Kidney (tissue), 13 donors: ENCODE measurements at regions not wholly inside any gene's neighbourhood (a gene's known extent, or its start where the extent isn't known, plus 50 kb on each side); places are given as distances from the start of the nearest gene placed in this dataset.
A peak's percentile ranks its signal among the peaks of the same experiment; 100 is the strongest.

Experiments
- DNase-seq, 5 donors: peaks; one replicate each; pipeline ENCODE4 v3.0.0-alpha.2; 2013 to 2020
- FAIRE-seq: peaks from 2 replicates; lab custom pipeline; 2012; peaks lifted over from hg19 to GRCh38; lab: Jason Lieb, UNC
- H3K27ac ChIP-seq, 2 donors: one replicate each; pipeline ENCODE4 v1.7.0; 2013; ENCODE audit warnings: low read depth in 2 of 2, low read length in 2 of 2, inconsistent platforms in 1 of 2
- H3K27me3 ChIP-seq: one replicate; pipeline ENCODE4 v1.7.1; 2013; ENCODE audit warnings: low read length, inconsistent platforms; ENCODE audit not compliant: control insufficient read depth, insufficient read depth
- H3K36me3 ChIP-seq, 3 donors: one replicate each; pipeline versions ENCODE4 v1.7.0 to v1.7.1; 2013; ENCODE audit warnings: low read length in 3 of 3, control low read depth in 1 of 3, inconsistent platforms in 1 of 3; ENCODE audit not compliant: insufficient read depth in 3 of 3, control insufficient read depth in 2 of 3
- H3K4me1 ChIP-seq, 3 donors: one replicate each; pipeline versions ENCODE4 v1.7.0 to v1.7.1; 2013; ENCODE audit warnings: low read length in 3 of 3, inconsistent platforms in 1 of 3, low read depth in 1 of 3; ENCODE audit not compliant: control insufficient read depth in 2 of 3, insufficient read depth in 2 of 3
- H3K4me3 ChIP-seq, 3 donors: one replicate each; pipeline versions ENCODE4 v1.7.0 to v1.8.1; 2013; ENCODE audit warnings: low read length in 3 of 3, control low read depth in 1 of 3, inconsistent platforms in 1 of 3
- H3K9ac ChIP-seq, 3 donors: one replicate each; pipeline versions ENCODE4 v1.7.0 to v1.7.1; 2013; ENCODE audit warnings: low read length in 3 of 3, control low read depth in 1 of 3, inconsistent platforms in 1 of 3
- H3K9me3 ChIP-seq, 3 donors: one replicate each; pipeline versions ENCODE4 v1.7.0 to v1.7.1; 2013; ENCODE audit warnings: low read length in 3 of 3, control low read depth in 1 of 3, inconsistent platforms in 1 of 3; ENCODE audit not compliant: control insufficient read depth in 2 of 3, insufficient read depth in 1 of 3
- CTCF ChIP-seq: IDR thresholded peaks from 3 replicates; pipeline ENCODE4 v1.5.1; 2012; ENCODE audit warnings: mild to moderate bottlenecking, moderate library complexity, borderline replicate concordance; ENCODE audit not compliant: insufficient read depth; ENCODE audit errors: extremely low read depth
- intact Hi-C: fragments of 100-400 bp; cut with DNase I; formaldehyde crosslinking; loops from one replicate; pipeline ENCODE4 v1.11.1; 2022
- donor health status: control.
- donor health status: control.
- donor health status: control.
- donor health status: control.
- donor health status: control.
- donor health status: DM: yes; HTN: yes; CAD: no.
- donor health status: Normal renal cell carcinoma (clear cell type).

DNA sequence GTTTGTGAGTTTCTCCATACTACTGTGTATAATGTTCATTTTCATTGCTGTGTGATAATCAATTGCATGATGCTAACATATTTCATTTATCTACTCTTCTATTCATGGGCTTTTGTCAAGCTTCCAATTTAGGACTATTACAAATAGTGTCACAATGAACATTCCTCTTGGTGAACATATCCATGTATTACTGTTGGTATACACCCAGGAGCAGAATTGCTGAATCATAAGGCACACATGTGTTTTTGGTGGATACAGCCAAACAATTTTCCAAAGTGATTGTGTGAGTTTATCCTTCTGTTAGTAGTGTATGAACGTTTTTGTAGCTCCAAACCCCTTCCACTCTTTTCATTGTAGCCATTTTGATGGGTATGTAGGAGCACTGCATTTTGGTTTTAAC is 101.6 kb upstream of the COPS8 start:
- H3K9ac ChIP-seq = no peak overlapping the region
- DNase-seq (no peak), FAIRE-seq (no peak)
- H3K4me3 ChIP-seq = no peak overlapping the region
- H3K9me3 ChIP-seq = peaks cover 0 to 8% (median 0%) of the 10 kb centered on the region in 3 donors
- no peak overlapping the region for H3K27ac ChIP-seq
- H3K4me1 ChIP-seq = peaks cover 2 to 6% (median 3%) of the 10 kb centered on the region in 3 donors
- TF ChIP-seq CTCF = no peak
- no peaks in the 10 kb centered on the region for H3K36me3 ChIP-seq
- intact Hi-C loops = no loop called here
- no peaks in the 10 kb centered on the region for H3K27me3 ChIP-seq

GRCh38 chr2:236985761-236986339 is 99.8 kb upstream of the COPS8 start:
- FAIRE-seq = no peak
- H3K9ac ChIP-seq = no peak overlapping the region
- no peaks in the 10 kb centered on the region for H3K27me3 ChIP-seq
- no peaks in the 10 kb centered on the region for H3K36me3 ChIP-seq
- H3K27ac ChIP-seq = no peak overlapping the region
- DNase-seq = peak in 1 of 5 donors; percentile 40
- peaks cover 0 to 8% (median 0%) of the 10 kb centered on the region in 3 donors for H3K9me3 ChIP-seq
- peaks cover 2 to 6% (median 3%) of the 10 kb centered on the region in 3 donors for H3K4me1 ChIP-seq
- no peak for TF ChIP-seq CTCF
- intact Hi-C loops = no loop called here
- H3K4me3 ChIP-seq = no peak overlapping the region

GRCh38 chr2:236986524-236987330 is 99.0 kb upstream of the COPS8 start:
- intact Hi-C loops = no loop called here
- DNase-seq (no peak), FAIRE-seq (no peak)
- Histone ChIP-seq H3K9ac (no peak overlapping the region), H3K4me3 (no peak overlapping the region), H3K4me1 (peaks cover 2 to 6% (median 3%) of the 10 kb centered on the region in 3 donors), H3K36me3 (no peaks in the 10 kb centered on the region), H3K9me3 (peaks cover 0 to 8% (median 0%) of the 10 kb centered on the region in 3 donors), H3K27ac (no peak overlapping the region), H3K27me3 (no peaks in the 10 kb centered on the region)
- no peak for TF ChIP-seq CTCF
